Coronary artery (tissue), 2 donors: ENCODE measurements at regions not wholly inside any gene's neighbourhood (a gene's known extent, or its start where the extent isn't known, plus 50 kb on each side); places are given as distances from the start of the nearest gene placed in this dataset.
"Not testable (repeated sequence)": the region's sequence is repeated elsewhere in the genome, so short reads cannot be mapped to it uniquely, and the experiment has no call there.

Experiments
- DNase-seq: peaks from one replicate; pipeline ENCODE4 v3.0.0-alpha.2; 2017; ENCODE audit warnings: low spot score
- H3K27ac ChIP-seq, 2 donors: fragments of 200-600 bp; sonication (generic); one replicate each; pipeline ENCODE4 v1.5.1; 2016 to 2019
- H3K4me3 ChIP-seq: fragments of 200-600 bp; sonication (generic); 2 replicates; pipeline ENCODE4 v1.5.1; 2016; ENCODE audit warnings: mild to moderate bottlenecking, moderate library complexity
- CTCF ChIP-seq: fragments of 200-600 bp; sonication (generic); IDR thresholded peaks from one replicate; pipeline ENCODE4 v1.5.1; 2019; ENCODE audit warnings: antibody characterized with exemption

- no peak for DNase-seq
- no peak for TF ChIP-seq CTCF
- no peak overlapping the region for H3K27ac ChIP-seq
- H3K4me3 ChIP-seq: no peak overlapping the region
Measured at GRCh38 chr12:131593406-131593805, 117.5 kb upstream of the SFSWAP start.

GRCh38 chr12:131596115-131596514, 114.8 kb upstream of the SFSWAP start:
- no peak for TF ChIP-seq CTCF
- H3K27ac ChIP-seq: no peak overlapping the region
- H3K4me3 ChIP-seq: no peak overlapping the region
- DNase-seq: no peak

- no peak for TF ChIP-seq CTCF
- H3K27ac ChIP-seq: no peak overlapping the region
- H3K4me3 ChIP-seq: no peak overlapping the region
- DNase-seq: no peak
Measured at GRCh38 chr12:131597333-131597732, 113.6 kb upstream of the SFSWAP start.

GRCh38 chr12:131598717-131599116, 112.2 kb upstream of the SFSWAP start:
- no peak for DNase-seq
- no peak for TF ChIP-seq CTCF
- H3K4me3 ChIP-seq: no peak overlapping the region
- H3K27ac ChIP-seq: no peak overlapping the region

- TF ChIP-seq CTCF: no peak
- no peak for DNase-seq
Measured at GRCh38 chr12:131599190-131600159, 111.4 kb upstream of the SFSWAP start.

GRCh38 chr12:131600160-131600532, 110.7 kb upstream of the SFSWAP start:
- no peak for TF ChIP-seq CTCF
- Histone ChIP-seq H3K4me3 (no peak overlapping the region), H3K27ac (no peak overlapping the region)
- DNase-seq: no peak

More at GRCh38 chr12:131599190-131600159, 111.4 kb upstream of the SFSWAP start:
- H3K4me3 ChIP-seq: no peak overlapping the region
- H3K27ac ChIP-seq: no peak overlapping the region

GRCh38 chr12:131601499-131601898, 109.4 kb upstream of the SFSWAP start:
- H3K4me3 ChIP-seq, H3K27ac ChIP-seq, DNase-seq: not testable (repeated sequence)
